A549 (cell line): ENCODE measurements at regions not wholly inside any gene's neighbourhood (a gene's known extent, or its start where the extent isn't known, plus 50 kb on each side); places are given as distances from the start of the nearest gene placed in this dataset.

Experiments
- ATAC-seq, 2 experiments: fragments of 200-7000 bp in 1 of 2; fragments of >200 bp in 1 of 2; cut with Nextera tagmentation in 1 of 2; cut with Tn5 transposase in 1 of 2; 3 replicates each; pipeline versions ENCODE4 v1.8.0 to v1.9.1; 2018 to 2020; ENCODE audit warnings: mild to moderate bottlenecking in 1 of 2, moderate library complexity in 1 of 2
- CTCF ChIA-PET: fragments of 300-600 bp; sonication (Branson Sonifier 250); formaldehyde crosslinking; extraction: SDS; loops from one replicate; lab custom pipeline; 2021; ENCODE audit warnings: antibody characterized with exemption, inconsistent platforms; lab: Yijun Ruan, JAX
- POLR2A ChIA-PET: fragments of 350-600 bp; formaldehyde crosslinking; extraction: SDS; loops from one replicate; lab custom pipeline; 2021; ENCODE audit warnings: antibody characterized with exemption, inconsistent platforms; lab: Yijun Ruan, JAX
- DNase-seq, 2 experiments: peaks; one replicate each; pipeline versions ENCODE4 v3.0.0 to v3.0.0-alpha.2; 2011 to 2016; ENCODE audit warnings: low read depth in 1 of 2, low spot score in 1 of 2
- FAIRE-seq: peaks from 2 replicates; lab custom pipeline; 2011; peaks lifted over from hg19 to GRCh38; lab: Jason Lieb, UNC
- H3K27ac ChIP-seq, 2 experiments: fragments of >200 bp; sonication (Bioruptor Twin); formaldehyde crosslinking; 3 replicates each; pipeline ENCODE4 v1.5.1; 2016 to 2017
- H3K4me1 ChIP-seq: fragments of >200 bp; sonication (Bioruptor Twin); formaldehyde crosslinking; 3 replicates; pipeline ENCODE4 v1.6.1; 2016
- H3K4me2 ChIP-seq: fragments of >200 bp; sonication (Bioruptor Twin); formaldehyde crosslinking; 3 replicates; pipeline ENCODE4 v1.6.1; 2016
- H3K4me3 ChIP-seq: fragments of >200 bp; sonication (Bioruptor Twin); formaldehyde crosslinking; 3 replicates; pipeline ENCODE4 v1.5.1; 2016
- H3K9me3 ChIP-seq: fragments of >200 bp; sonication (Bioruptor Twin); formaldehyde crosslinking; 3 replicates; pipeline ENCODE4 v1.6.1; 2016
- BCL3 ChIP-seq: fragments of >200 bp; sonication (Bioruptor Twin); formaldehyde crosslinking; IDR thresholded peaks from 3 replicates; pipeline ENCODE4 v1.6.1; 2016
- BHLHE40 ChIP-seq: IDR thresholded peaks from 2 replicates; pipeline ENCODE4 v1.6.1; 2012; ENCODE audit warnings: low read depth, low read length, inconsistent platforms
- CHD2 ChIP-seq: fragments of 150-350 bp; IDR thresholded peaks from 2 replicates; pipeline ENCODE4 v1.6.1; 2014; ENCODE audit warnings: low read length; ENCODE audit not compliant: partially characterized antibody
- EHF ChIP-seq: fragments of 250-450 bp; sonication (Bioruptor Pico); IDR thresholded peaks from 2 replicates; pipeline ENCODE4 v1.5.0; 2020; ENCODE audit warnings: mild to moderate bottlenecking
- EHMT2 ChIP-seq: fragments of 200-600 bp; sonication (generic); IDR thresholded peaks from 2 replicates; pipeline ENCODE4 v1.6.1; 2016; ENCODE audit warnings: antibody characterized with exemption, low read depth, mild to moderate bottlenecking, moderate library complexity
- ESRRA ChIP-seq: fragments of 150-350 bp; IDR thresholded peaks from 2 replicates; pipeline ENCODE4 v1.6.1; 2014; ENCODE audit warnings: mild to moderate bottlenecking, low read length, borderline replicate concordance
- FOSL2 ChIP-seq, 2 experiments: fragments of 450-650 bp in 1 of 2; fragments of >200 bp in 1 of 2; sonication (Bioruptor Twin) in 1 of 2; formaldehyde crosslinking; IDR thresholded peaks; 2 replicates each; pipeline versions ENCODE4 v1.5.0 to v1.6.1; 2016 to 2020; ENCODE audit warnings: mild to moderate bottlenecking in 1 of 2, moderate library complexity in 1 of 2
- HES2 ChIP-seq: fragments of >200 bp; sonication (Bioruptor Twin); formaldehyde crosslinking; IDR thresholded peaks from 2 replicates; pipeline ENCODE4 v1.6.1; 2016
- HEYL ChIP-seq: fragments of 250-450 bp; sonication (Bioruptor Pico); IDR thresholded peaks from 2 replicates; pipeline ENCODE4 v1.8.0; 2021; ENCODE audit warnings: mild to moderate bottlenecking, moderate library complexity
- HOXB5 ChIP-seq: fragments of 250-450 bp; sonication (Bioruptor Pico); IDR thresholded peaks from 2 replicates; pipeline ENCODE4 v1.5.0; 2020; ENCODE audit warnings: mild to moderate bottlenecking, moderate library complexity
- JUN ChIP-seq, 2 experiments: fragments of >200 bp; sonication (Bioruptor Twin); formaldehyde crosslinking; IDR thresholded peaks; 2 replicates in 1 of 2; 3 replicates in 1 of 2; pipeline ENCODE4 v1.6.1; 2016 to 2017
- JUNB ChIP-seq: fragments of >200 bp; sonication (Bioruptor Twin); formaldehyde crosslinking; IDR thresholded peaks from 2 replicates; pipeline ENCODE4 v1.6.1; 2016
- MAFK ChIP-seq: fragments of 450-650 bp; IDR thresholded peaks from 2 replicates; pipeline ENCODE4 v1.6.1; 2014; ENCODE audit not compliant: partially characterized antibody
- NPAS2 ChIP-seq: fragments of 250-450 bp; sonication (Bioruptor Pico); IDR thresholded peaks from 2 replicates; pipeline ENCODE4 v1.8.0; 2022; ENCODE audit warnings: mild to moderate bottlenecking, moderate library complexity, borderline replicate concordance
- NR3C1 ChIP-seq: fragments of >200 bp; sonication (Bioruptor Twin); formaldehyde crosslinking; IDR thresholded peaks from 3 replicates; pipeline ENCODE4 v1.6.1; 2017
- PHF8 ChIP-seq: fragments of 200-600 bp; sonication (generic); IDR thresholded peaks from 2 replicates; pipeline ENCODE4 v1.6.1; 2016; ENCODE audit warnings: low read depth, mild to moderate bottlenecking, antibody characterized with exemption, moderate library complexity, borderline replicate concordance
- RCOR1 ChIP-seq: fragments of 150-350 bp; IDR thresholded peaks from 2 replicates; pipeline ENCODE4 v1.6.1; 2014; ENCODE audit warnings: antibody characterized with exemption, low read length, low read depth
- REST ChIP-seq: fragments of 200-600 bp; sonication (generic); IDR thresholded peaks from 2 replicates; pipeline ENCODE4 v1.6.1; 2016; ENCODE audit warnings: antibody characterized with exemption, mild to moderate bottlenecking, moderate library complexity
- RFX5 ChIP-seq: fragments of 450-650 bp; IDR thresholded peaks from 2 replicates; pipeline ENCODE4 v1.7.1; 2014; ENCODE audit warnings: antibody characterized with exemption, mild to moderate bottlenecking, moderate library complexity
- SMC3 ChIP-seq: fragments of >200 bp; sonication (Bioruptor Twin); formaldehyde crosslinking; IDR thresholded peaks from 3 replicates; pipeline ENCODE4 v1.6.1; 2018; ENCODE audit warnings: inconsistent platforms
- SREBF2 ChIP-seq: fragments of 450-650 bp; IDR thresholded peaks from 2 replicates; pipeline ENCODE4 v1.6.1; 2014; ENCODE audit warnings: mild to moderate bottlenecking, moderate library complexity
- TFCP2L1 ChIP-seq: fragments of 250-450 bp; sonication (Bioruptor Pico); IDR thresholded peaks from 2 replicates; pipeline ENCODE4 v1.5.0; 2021; ENCODE audit warnings: mild to moderate bottlenecking
- ZC3H11A ChIP-seq: fragments of 450-650 bp; IDR thresholded peaks from 2 replicates; pipeline ENCODE4 v1.6.1; 2014; ENCODE audit warnings: antibody characterized with exemption, mild to moderate bottlenecking
- ZFP36 ChIP-seq: fragments of 450-650 bp; IDR thresholded peaks from 2 replicates; pipeline ENCODE4 v1.6.1; 2014; ENCODE audit warnings: borderline replicate concordance; ENCODE audit not compliant: partially characterized antibody
- WGBS: methylation state at CpG from one replicate; pipeline ENCODE4 v1.1.6; 2017; ENCODE audit errors: missing lambda C conversion rate; 5-methylcytosine and 5-hydroxymethylcytosine counted together
- TF ChIP-seq, protein P1 (sequence below): IDR thresholded peaks from 2 replicates; pipeline ENCODE4 v1.6.1; 2012

- no peak for DNase-seq
- no peak for TF ChIP-seq ZFP36
- no peak for TF ChIP-seq HES2
- TF ChIP-seq RFX5 = no peak
- no peak for TF ChIP-seq NPAS2 (CRISPR knock-in tag)
- TF ChIP-seq CHD2 = no peak
- no peak for TF ChIP-seq HOXB5 (CRISPR knock-in tag)
- no peak for TF ChIP-seq RCOR1
- TF ChIP-seq SMC3 = no peak
- no peak for TF ChIP-seq FOSL2 (IDR thresholded peaks at IDR 0.05)
- TF ChIP-seq FOSL2 (CRISPR knock-in tag; IDR thresholded peaks at IDR 0.05) = no peak
- no peak for TF ChIP-seq BHLHE40
- TF ChIP-seq REST = no peak
- TF ChIP-seq BCL3 = no peak
- TF ChIP-seq, protein P1, sequence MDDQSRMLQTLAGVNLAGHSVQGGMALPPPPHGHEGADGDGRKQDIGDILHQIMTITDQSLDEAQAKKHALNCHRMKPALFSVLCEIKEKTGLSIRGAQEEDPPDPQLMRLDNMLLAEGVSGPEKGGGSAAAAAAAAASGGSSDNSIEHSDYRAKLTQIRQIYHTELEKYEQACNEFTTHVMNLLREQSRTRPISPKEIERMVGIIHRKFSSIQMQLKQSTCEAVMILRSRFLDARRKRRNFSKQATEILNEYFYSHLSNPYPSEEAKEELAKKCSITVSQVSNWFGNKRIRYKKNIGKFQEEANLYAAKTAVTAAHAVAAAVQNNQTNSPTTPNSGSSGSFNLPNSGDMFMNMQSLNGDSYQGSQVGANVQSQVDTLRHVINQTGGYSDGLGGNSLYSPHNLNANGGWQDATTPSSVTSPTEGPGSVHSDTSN = no peak
- no peak for TF ChIP-seq TFCP2L1 (CRISPR knock-in tag)
- no peak for TF ChIP-seq ESRRA
- TF ChIP-seq NR3C1 = no peak
- no peak for TF ChIP-seq SREBF2
- TF ChIP-seq, all 56 proteins: peak for 0
- Histone ChIP-seq H3K4me1 (no peaks in the 10 kb centered on the region), H3K4me2 (no peak overlapping the region), H3K9me3 (no peaks in the 10 kb centered on the region), H3K4me3 (no peak overlapping the region), H3K27ac (no peak overlapping the region)
- POLR2A ChIA-PET = no interaction called here
- CTCF ChIA-PET = no interaction called here
- ATAC-seq (no peak), FAIRE-seq (no peak)
These were observed 101.8 kb downstream of the CAND1 start for GRCh38 chr12:67370979-67371378.

- Histone ChIP-seq H3K27ac (no peak overlapping the region), H3K4me3 (no peak overlapping the region), H3K9me3 (no peaks in the 10 kb centered on the region), H3K4me1 (no peaks in the 10 kb centered on the region), H3K4me2 (no peak overlapping the region)
- 35% methylated on average over 4 of the region's 4 CpGs for WGBS
- DNase-seq (no peak), ATAC-seq (no peak), FAIRE-seq (no peak)
- ChIA-PET CTCF (interaction anchor here (1.3 kb wide), 1 partner anchor 23 kb away, joined by 3 read pairs; no protein-coding TSS in a partner anchor), POLR2A (no interaction called here)
- TF ChIP-seq ZC3H11A (no peak), TFCP2L1 (CRISPR knock-in tag) (no peak), FOSL2 (IDR thresholded peaks at IDR 0.05) (no peak), FOSL2 (CRISPR knock-in tag; IDR thresholded peaks at IDR 0.05) (no peak), JUN (IDR thresholded peaks at IDR 0.05) (no peak), HOXB5 (CRISPR knock-in tag) (no peak), EHMT2 (no peak), HEYL (no peak), PHF8 (no peak), BCL3 (no peak), MAFK (no peak), JUNB (no peak), EHF (CRISPR knock-in tag) (no peak), ESRRA (no peak), NPAS2 (CRISPR knock-in tag) (no peak), ZFP36 (no peak)
These were observed 107.9 kb downstream of the CAND1 start for GRCh38 chr12:67377021-67377420.
